HG02852 (cell line): ENCODE measurements at regions not wholly inside any gene's neighbourhood (a gene's known extent, or its start where the extent isn't known, plus 50 kb on each side); places are given as distances from the start of the nearest gene placed in this dataset.
"Not testable (repeated sequence)": the region's sequence is repeated elsewhere in the genome, so short reads cannot be mapped to it uniquely, and the experiment has no call there.

ENCODE experiments used
- ATAC-seq: cut with Tn5 transposase; IDR thresholded peaks from one replicate; pipeline ENCODE4 v1.9.1; 2021; ENCODE audit warnings: mild to moderate bottlenecking, moderate library complexity; ENCODE audit not compliant: unreplicated experiment

- ATAC-seq = no peak
Observed at GRCh38 chr3:166457382-166457781, 620.2 kb upstream of the BCHE start.

DNA sequence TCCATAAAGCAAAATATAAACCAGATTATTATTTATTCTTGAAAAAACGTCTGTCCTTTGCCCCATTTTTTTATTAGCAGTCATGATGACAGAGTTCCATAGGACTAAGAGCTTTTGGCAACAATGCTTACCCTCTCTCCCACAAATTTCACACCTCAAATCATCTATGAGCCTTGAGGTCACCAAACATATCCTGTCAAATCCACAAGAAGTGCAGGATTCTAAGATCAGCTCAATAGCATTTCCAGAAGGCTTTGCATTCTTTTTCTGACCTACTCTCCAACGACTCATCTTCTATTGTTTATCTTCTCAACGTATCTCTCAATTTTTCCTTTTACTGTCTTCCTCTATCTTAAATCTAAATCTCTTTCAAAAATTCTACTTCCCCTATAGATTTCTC is 619.1 kb upstream of the BCHE start:
- ATAC-seq = no peak

- no peak for ATAC-seq
Observed at GRCh38 chr3:166455744-166456143, 618.5 kb upstream of the BCHE start.

- no peak for ATAC-seq
Observed at GRCh38 chr3:166453478-166453877, 616.3 kb upstream of the BCHE start.

GRCh38 chr3:166451997-166452396 is 614.8 kb upstream of the BCHE start:
- ATAC-seq = no peak

DNA sequence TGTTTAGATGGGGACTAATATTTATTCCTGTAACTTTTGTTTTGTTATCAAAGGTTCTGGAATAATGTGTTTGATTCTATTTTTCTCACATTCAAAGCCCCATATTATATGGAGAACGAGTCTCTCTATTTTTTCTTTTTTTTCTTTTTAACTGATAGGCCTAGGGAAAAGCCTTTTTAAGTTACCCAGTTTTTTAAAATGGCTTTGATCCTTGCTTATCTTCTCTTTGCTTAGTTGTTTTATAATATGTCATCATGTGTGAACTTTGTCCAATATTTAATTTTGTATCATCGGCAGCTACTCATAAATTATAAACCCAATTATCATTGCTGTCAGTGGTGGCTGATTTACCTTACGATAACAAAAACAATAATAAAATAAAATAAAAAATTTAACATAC is 610.3 kb upstream of the BCHE start:
- no peak for ATAC-seq

- ATAC-seq = no peak
Observed at GRCh38 chr3:166446986-166447385, 609.8 kb upstream of the BCHE start.

DNA sequence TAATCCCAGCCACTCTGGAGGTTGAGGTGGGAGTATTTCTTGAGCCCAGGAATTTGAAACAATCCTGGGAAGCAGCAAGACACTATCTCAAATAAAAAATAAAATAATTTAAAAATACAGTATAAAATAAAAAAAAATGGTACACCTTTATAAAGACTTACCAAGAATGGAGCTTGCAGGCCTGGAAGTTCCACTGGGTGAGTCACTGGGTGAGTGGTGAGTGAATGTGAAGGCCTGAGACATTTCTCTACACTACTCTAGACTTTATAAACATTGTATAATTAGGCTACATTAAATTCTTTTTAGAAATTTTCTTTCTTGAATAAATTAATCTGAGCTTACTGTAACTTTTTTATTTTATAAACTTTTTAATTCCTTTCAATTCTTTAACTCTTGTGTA is 609.1 kb upstream of the BCHE start:
- ATAC-seq = no peak

DNA sequence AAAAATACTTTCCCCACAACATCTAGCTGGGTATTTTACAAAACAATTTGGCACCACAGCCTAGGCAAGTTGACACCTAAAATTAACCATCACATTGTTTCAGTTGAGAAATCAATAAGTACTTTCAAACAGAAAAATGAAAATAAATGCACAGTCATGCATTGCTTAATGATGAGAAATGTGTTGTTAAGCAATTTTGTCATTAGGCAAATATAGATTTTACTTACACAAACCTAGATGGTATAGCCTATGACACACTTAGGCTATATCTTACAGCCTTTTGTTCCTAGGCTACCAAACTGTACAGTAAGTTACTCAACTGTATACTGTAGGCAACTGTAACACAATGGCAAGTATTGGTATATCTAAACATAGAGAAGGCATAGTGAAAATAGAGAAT is 608.6 kb upstream of the BCHE start:
- no peak for ATAC-seq

DNA sequence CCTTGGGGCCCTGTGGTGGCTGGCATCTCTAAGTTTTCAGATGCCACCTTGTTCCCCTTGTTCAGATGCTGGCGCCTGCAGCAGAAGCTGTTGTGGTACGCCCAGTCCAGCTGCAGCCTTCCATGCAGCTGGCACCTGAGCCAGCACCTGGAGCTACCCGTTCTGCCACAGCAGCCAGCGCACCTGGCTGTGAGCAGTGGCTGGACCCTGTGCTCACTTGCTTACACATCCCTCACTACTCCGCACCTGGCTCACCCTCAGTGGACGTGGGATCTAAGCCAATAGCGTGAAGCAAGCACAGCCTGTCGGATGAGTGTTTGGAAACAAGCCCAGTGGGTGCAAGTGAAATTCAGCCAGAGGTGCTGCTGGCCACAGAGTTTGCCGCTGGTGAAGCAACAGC is 607.5 kb upstream of the BCHE start:
- no peak for ATAC-seq

DNA sequence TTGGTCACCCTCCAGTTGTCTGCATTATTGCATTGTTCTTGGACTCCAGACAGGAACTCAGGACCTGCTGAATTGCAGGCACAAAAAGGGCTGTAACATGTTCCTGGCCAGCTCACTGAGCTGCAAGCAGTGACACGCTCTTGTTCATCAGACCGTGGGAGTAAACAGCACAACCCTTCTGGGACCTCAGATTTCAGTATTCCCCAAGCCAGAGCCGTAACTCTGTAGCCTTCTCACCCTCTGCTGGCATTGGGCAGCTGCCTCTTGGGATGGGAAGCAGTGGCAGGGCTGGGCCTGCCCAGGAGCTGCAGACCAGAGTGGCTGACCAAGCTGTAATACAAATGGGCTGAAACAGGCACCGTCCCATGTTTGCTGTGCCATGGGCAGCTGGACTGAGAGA is 607.1 kb upstream of the BCHE start:
- ATAC-seq = no peak

DNA sequence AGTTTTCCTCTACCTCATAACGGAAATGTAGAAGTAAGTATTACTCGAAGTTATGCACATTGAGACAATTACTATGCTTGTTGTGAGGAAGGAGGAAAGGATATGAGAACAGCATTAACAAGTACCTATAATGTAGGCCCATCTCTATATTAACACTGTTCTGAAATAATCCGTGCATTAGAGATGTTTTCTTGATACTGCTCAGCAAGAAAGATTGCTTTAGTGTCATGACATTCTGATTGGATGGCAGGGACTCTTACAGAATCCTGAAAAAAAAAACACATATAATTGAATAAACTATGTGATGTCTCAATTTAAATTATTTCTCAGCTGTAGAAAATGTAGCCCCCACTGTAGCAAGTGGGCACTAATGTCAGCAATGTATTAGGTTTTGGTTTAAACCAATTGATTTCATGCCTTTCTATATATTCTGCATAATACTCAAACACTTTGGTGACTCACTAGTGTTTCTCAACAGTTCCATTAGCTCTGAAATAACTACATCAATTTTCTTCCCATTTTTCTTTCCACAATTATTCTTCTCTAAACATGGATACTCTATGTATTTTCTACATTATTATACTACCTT is 598.3 kb upstream of the BCHE start:
- ATAC-seq = no peak

GRCh38 chr3:166433060-166433459 is 595.8 kb upstream of the BCHE start:
- ATAC-seq = no peak

DNA sequence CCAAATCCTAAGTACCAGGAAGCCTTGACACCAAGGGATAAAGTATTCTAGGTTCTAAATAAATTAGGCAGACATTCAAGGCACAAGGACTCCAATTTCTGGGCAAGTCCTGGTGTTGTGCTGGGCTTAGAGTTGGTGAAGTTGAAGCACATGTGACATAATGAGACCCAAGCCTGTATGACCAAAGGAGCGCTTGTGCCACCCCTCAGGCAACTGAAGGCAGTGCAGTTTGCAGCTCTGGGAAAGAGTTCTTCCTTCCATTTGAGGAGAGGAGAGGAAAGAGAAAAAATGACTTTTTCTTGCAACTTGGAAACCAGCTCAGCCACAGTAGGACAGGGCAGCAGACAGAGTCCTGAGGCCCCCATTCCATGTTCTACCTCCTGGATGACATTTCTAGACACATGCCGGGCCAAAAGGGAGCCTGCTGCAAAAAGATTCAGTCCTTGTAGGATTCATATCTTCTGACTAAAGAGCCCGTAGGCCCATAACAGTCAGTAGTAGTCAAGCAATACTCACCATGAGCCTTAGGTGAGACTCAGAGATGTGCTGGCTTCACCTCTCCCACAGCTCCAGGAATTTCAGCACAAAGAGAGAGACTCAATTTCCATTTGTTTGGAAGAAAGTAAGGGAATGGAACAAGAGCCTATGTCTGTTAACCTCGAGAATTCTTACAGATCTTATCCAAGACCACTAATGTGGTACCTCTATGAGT is 588.8 kb upstream of the BCHE start:
- no peak for ATAC-seq

DNA sequence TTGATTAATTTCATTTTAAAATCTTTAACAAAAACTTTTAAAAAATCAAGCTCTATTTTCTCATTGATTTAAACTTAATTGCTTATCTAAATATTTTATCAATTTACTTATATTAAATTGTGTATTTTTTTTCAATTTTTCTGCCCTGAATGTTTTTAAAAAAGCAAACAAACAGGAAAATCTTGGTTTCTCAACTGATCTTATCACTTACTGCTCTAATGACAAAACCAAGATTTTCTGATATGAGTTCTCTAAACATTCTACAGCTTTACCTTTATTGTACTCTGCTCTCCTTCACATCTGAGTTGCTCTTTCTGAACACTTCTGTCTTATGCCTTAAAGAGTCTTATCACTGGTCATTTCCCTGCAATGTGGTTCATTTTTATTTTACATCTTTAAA is 587.8 kb upstream of the BCHE start:
- no peak for ATAC-seq

DNA sequence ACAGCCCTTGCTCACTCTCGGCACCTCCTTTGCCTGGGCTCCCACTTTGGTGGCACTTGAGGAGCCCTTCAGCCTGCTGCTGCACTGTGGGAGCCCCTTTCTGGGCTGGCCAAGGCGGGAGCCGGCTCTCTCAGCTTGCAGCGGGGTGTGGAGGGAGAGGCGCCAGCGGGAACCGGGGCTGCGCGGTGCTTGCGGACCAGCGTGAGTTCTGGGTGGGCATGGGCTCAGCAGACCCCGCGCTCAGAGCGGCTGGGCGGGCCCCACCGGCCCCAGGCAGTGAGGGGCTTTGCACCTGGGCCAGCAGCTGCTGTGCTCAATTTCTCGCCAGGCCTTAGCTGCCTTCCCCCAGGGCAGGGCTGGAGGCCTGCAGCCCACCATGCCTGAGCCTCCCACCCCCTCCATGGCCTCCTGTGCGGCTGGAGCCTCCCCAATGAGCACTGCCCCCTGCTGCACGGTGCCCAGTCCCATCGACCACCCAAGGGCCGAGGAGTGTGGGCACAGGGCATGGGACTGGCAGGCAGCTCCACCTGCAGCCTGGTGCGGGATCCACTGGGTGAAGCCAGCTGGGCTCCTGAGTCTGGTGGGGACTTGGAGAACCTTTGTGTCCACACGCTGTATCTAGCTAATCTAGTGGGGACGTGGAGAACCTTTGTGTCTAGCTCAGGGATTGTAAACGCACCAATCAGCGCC is 586.7 kb upstream of the BCHE start:
- not testable (repeated sequence) for ATAC-seq

DNA sequence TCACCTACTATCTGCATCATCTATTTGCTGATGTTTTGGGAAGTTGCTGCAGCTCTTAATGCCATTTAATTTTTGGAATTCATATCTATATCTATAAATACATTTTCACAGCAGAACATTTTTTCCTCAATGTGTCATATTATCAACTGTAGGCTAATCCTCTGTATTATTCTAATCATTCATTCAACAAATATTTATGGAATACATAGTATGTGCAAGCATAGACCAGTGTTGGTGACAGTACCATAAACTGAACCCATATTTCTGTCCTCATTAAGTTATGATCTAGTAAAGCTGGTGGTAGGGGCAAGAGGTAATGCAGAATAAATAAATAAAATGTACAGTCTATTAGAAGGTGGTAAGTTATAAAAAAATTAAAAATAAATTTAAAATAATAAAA is 585.3 kb upstream of the BCHE start:
- no peak for ATAC-seq

DNA sequence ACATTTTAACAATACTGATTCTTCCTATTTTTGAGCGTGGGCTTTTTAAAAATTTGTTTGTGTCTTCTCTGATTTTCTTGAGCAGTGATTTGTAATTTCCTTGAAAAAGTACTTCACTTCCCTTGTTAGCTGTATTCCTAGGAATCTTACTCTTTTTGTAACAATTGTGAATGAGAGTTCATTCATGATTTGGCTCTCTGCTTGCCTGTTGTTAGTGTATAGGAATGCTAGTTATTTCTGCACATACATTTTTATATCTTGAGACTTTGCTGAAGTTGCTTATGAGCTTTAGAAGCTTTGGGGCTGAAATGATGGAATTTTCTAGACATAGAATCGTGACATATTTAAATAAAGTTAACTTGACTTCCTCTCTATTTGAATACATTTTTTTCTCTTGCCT is 582.8 kb upstream of the BCHE start:
- no peak for ATAC-seq

GRCh38 chr3:166405896-166406295 is 568.7 kb upstream of the BCHE start:
- no peak for ATAC-seq

DNA sequence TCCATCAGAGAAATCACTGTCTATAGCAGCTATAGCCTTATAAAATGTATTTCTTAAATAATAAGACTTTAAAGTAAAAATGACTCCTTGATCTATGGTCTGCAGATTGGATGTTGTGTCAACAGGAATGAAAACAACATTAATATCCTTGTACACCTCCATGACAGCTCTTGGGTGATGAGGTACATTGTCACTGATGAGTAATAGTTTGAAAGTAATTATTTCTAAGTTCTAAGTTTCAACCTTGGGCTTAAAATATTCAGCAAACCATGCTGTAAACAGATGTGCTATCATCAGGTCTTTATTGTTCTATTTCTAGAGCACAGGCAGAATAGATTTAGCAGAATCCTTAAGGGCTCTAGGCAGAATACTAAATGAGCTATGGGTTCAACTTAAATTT is 568.2 kb upstream of the BCHE start:
- ATAC-seq = no peak

DNA sequence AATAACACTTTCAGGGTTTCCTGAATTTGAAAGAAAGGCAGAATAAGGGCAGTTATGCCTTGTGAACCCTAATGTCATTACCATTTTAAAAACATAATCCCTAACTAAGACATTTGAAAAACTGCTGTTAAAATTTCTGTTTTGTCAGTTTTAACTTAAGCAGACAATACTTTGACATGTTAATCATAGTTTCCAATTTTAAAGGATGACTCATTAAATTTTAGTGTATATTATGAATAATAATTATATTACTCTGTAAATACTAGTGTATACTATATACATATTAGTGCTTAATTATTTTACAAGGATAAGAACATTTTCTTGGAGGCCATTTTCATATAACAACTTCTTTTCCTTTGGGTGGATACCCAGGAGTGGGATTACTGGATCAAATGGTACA is 553.1 kb upstream of the BCHE start:
- no peak for ATAC-seq

DNA sequence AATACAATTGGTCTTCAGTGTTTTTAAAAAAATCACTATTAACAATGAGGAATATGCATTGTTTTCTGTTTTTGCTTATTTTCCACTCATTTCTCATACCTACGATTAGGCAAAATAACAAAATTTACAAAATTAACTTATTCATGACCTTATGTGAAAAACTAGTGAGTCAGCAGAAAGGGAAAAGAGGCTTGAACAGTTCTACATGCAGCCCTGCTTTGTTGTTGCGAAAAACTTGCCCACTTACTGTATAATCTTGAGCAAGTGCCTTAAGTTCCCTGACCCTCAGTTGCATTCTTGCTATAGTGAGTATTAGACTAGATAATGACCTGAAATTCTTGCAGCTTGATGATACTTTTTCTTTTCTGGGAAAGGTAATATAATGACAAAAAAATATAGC is 551.1 kb upstream of the BCHE start:
- ATAC-seq = no peak
